GM21576 (cell line): ENCODE measurements at regions not wholly inside any gene's neighbourhood (a gene's known extent, or its start where the extent isn't known, plus 50 kb on each side); places are given as distances from the start of the nearest gene placed in this dataset.
"Not testable (repeated sequence)": the region's sequence is repeated elsewhere in the genome, so short reads cannot be mapped to it uniquely, and the experiment has no call there.

Source experiments
- ATAC-seq: cut with Tn5 transposase; IDR thresholded peaks from one replicate; pipeline ENCODE4 v1.9.1; 2021; ENCODE audit warnings: mild to moderate bottlenecking, moderate library complexity; ENCODE audit not compliant: unreplicated experiment

DNA sequence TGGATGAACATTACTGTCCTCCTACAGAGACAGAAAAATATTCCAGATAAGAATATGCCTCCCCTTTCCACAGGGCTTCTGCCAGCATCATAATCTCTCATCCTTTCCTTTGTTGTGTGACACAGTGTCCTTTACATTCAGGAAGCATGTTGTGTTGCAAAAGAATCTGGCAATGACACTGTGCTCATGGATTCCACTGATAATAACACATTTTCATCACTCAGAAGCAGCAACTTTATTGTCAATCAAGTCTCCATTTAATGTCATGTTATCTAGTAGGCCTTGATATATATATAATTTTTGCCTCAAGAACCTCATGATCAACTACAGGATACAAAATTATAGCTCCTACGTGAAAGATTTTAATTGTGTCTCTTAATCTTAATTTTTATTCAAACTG, 833.9 kb downstream of the FSTL5 start:
- ATAC-seq: no peak

DNA sequence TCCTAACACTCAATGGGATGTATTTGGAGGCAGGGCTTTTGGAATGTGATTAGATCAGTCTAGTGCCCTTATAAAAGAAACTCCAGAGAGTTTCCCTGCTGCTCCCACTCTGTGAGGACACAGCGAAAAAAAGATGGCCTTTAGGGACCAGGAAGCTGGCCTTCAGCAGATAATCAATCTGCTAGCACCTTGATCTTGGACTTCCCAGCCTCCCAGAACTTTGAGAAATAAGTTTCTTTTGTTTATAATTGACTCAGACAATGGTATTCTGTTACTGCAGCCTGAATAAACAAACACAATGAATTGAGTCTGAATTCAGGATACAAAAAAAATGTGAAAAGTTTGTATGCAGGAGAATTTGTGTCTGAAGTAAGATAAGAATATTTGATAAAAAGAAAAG, 842.1 kb downstream of the FSTL5 start:
- no peak for ATAC-seq

DNA sequence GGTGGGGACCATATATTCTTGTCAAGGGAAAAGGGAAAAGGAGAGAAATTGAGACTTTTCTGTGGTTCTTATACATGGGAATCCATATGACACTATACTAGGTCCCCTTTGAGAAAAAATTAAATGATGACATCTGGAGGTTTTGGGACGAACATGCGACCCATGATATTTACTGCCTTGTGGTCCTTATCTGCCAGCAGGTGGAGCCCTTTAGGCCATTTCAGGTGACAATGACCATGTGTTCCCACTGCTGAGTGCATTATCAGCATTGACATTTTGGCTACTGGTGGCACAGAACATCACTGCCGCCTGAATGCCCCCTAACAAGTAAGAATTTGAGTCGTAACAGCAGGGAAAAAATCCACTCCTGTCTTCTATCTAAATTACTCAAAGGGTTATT, 843.4 kb downstream of the FSTL5 start:
- peak; percentile 58 for ATAC-seq

DNA sequence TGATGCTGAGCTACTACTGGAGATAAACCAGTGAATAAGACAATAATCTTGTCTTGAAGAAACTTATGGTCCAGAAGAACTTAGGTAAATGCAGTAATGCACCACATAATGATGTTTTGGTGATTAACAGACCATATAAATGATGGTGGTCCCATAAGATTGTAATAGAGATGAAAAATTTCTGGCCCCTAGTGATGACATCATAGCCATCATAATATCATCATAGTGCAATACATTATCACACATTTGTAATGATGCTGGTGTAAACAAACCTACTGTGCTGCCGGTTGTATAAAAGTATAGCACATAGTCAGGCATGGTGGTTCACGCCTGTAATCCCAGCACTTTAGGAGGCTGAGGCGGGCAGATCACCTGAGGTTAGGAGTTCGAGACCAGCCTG, 846.8 kb downstream of the FSTL5 start:
- no peak for ATAC-seq

DNA sequence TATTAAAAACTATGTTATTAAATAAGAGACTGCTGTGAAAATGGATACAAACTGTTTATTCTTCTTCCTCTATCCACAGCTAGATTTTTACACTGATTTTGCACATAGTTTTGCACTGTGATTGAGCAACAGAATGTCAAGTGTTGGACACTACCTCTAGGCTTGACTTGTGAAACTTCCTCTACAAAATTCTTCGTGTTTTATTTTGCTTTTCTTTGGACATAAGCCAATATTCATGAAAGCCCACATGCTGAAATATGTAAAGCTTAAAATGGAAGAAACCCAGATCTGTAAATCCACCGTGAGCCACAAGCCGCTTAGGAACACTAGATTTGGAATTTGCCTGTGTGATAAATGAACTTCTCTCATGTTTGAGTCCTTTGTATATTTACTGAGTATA, 849.4 kb downstream of the FSTL5 start:
- ATAC-seq: no peak

DNA sequence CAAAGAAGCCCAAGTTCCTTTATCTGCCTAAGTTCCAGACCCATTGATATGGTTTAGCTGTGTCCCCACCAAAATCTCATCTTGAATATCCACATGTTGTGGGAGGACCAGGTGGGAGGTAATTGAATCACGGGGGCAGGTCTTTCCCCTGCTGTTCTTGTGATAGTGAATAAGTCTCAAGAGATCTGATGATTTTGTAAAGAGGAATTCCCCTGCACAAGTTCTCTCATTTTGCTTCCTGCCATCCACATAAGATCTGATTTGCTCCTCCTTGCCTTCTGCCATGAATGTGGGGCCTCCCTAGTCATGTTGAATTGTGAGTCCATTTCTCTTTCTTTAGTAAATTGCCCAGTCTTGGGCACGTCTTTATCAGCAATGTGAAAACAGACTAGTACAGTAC, 860.2 kb downstream of the FSTL5 start:
- no peak for ATAC-seq

DNA sequence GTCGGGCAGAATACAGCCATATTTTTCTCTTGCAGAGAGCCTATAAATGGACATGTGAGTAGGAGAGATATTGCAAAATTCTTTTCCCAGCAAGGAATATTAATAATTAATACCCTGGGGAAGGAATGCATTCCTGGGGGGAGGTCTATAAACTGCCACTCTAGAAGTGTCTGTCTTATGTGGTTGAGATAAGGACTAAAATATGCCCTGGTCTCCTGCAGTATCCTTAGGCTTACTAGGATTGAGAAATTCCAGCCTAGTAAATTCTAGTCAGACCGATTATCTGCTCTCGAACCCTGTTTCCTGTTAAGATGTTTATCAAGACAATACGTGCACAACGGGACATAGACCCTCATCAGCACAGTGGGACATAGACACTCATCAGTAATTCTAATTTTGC, 872.6 kb downstream of the FSTL5 start:
- no peak for ATAC-seq

DNA sequence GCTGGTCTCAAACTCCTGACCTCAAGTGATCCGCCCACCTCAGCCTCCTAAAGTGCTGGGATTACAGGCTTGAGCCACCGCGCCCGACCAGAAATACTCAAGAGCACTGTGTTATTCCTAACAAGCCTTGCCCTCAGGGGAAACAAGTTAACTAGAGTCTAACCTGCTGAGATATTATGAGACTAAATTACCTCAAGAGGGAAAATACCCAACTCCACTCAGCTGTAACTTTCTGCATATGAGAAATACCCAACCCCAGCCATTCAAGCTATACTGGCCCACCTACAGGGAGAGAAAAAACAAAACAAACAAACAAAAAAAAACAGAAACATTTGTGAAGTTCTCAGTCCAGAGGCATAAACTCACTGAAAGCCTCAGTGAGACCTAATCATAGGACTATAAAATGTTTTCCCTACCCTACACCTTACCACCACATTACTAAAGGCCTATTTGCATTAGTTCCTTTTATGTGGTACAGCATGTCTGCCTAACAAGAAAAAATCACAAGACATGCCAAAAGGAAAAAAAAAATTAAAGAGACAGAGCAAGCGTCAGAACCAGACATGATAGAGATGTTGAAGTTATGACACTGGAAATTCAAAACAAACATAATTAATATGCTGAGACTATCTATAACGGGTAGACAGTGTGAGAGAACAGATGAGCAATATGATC, 876.0 kb downstream of the FSTL5 start:
- ATAC-seq: no peak

DNA sequence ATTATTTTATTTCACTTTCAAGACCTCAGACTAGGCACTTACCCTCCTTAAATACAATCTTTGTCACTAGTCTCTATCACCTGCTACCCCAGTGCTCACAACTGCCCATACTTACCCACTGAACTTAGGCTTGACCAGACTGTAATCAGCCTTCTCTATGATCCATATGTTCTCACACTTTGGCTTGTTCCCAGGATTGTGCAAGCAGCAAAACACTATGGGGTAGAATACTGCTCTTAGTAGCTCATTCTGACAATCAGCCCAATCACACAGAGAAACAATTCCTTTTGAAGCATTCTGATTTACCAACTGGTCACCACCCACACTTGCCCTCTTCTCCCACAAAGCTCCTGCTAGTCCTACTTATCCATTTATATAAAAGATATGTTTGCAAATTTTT, 878.3 kb downstream of the FSTL5 start:
- ATAC-seq: no peak

DNA sequence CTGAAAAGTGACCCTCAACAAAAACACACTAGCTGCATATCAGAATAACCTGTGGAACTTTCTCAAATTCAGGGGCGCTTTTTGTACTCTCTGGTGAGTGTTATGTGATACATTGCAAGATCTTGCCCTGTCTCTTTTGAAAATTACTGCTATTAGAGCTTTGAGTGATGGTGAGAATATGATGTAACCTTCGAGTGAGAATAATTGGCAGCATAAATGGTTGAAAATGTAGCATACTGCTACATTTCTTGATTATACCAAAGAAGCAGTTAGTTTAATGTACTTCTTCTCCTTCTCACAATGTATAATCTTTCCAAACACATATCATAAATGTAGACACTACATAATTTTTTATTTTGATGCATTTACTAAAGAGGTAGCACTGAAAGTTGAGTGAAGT, 882.9 kb downstream of the FSTL5 start:
- no peak for ATAC-seq

DNA sequence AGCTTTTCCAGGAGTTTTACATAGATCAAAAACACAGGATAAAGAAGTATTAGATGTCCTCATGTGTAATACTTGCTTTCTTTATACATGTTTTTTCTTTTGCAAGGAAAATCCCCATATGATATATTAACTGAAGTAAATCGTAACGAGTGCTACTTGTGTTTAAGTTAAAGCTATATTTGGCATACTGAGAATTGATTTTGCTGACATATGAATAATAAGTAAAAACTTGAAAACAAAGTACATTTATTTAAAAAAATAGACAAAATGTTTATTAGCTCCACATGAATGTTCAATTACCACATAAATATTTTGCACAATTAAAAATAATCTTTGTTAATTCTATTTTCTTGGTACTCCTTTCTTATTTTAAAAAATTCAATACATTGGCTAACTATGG, 884.7 kb downstream of the FSTL5 start:
- no peak for ATAC-seq

DNA sequence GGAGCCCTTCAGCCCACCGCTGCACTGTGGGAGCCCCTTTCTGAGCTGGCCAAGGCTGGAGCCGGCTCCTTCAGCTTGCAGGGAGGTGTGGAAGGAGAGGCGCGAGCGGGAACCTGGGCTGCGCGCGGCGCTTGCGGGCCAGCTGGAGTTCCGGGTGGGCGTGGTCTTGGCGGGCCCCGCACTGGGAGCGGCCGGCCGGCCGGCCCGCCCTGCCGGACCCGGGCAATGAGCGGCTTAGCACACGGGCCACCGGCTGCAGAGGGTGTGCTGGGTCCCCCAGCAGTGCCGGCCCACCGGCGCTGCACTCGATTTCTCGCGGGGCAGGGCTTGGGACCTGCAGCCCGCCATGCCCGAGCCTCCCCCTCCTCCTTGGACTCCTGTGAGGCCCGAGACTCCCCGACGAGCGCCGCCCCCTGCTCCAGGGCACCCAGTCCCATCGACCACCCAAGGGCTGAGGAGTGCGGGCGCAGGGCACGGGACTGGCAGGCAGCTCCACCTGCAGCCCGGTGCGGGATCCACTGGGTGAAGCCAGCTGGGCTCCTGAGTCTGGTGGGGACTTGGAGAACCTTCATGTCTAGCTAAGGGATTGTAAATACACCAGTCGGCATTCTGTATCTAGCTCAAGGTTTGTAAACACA, 886.5 kb downstream of the FSTL5 start:
- ATAC-seq: not testable (repeated sequence)

DNA sequence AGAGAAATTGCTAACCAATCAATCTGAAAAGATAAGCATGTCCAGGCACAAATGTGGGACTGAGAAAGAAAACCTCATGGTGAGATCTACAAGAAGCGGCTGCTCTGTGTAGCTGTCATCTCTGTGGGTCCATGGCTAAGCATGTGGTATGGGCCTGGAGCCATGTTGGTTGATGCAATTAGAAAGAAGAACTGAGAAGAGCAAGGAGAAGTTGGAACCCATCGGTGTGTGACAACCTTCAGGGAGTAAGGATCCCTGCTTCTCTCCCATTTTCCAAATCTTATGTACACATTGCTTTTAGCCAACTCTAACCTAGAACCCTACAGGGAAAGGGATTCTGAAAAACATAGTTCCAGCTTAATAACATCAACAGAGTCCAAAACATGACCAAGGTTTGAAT, 890.2 kb downstream of the FSTL5 start:
- no peak for ATAC-seq

DNA sequence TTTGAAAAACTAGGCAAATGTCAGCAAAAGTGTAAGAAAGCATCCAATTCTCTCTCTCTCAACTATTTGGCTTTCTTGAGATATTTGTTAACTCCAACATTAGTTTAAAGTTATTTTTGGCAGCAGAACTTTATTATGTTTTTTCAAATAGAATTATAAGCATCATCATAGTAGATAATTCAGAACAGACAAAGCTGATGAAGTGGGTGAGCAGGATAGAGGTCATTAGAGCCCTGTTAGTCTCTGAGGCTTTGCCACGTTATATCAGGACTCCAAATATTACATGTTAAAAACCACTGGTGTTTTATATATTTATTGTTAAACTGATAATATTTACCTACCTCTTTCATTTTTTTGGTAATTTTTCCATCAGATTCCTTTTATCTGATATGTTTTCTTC, 903.0 kb downstream of the FSTL5 start:
- no peak for ATAC-seq

DNA sequence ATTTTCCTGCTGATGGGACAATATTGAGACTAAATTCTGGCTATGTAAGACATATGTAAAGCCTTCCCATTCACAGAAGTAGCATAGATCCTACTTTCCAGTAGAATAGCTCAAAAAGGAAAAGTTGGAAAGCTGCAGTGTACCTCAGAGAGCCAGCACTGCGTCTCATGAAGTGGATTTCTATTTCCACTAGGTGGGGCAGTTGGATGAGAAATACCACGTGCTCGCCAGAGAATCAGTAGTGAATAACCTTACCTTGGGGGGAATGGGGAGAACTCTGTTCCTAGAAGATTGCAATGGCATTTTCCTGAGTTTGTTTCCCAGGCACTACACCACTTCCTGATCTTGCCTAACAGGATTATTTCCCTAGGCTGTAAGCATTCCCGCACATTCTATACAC, 907.1 kb downstream of the FSTL5 start:
- no peak for ATAC-seq

DNA sequence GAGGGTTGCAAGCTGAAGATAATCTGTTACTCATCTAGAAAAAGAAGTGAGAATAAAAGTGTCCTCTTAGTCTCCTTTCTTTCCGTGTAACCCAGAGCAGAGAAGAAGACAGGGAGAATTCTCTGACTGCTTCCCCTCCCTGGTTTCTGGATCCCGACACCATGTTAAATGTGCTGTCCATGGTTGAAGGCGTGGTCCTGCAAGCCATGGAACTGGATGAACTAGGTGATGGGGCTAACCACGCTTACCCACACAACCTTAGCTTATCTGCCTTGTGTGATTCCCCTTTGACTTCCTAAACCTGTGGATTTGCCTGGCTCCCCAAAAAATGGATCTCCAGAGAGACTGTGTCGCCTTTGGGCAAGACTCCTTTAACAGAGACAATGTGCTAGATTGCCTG, 907.6 kb downstream of the FSTL5 start:
- no peak for ATAC-seq

DNA sequence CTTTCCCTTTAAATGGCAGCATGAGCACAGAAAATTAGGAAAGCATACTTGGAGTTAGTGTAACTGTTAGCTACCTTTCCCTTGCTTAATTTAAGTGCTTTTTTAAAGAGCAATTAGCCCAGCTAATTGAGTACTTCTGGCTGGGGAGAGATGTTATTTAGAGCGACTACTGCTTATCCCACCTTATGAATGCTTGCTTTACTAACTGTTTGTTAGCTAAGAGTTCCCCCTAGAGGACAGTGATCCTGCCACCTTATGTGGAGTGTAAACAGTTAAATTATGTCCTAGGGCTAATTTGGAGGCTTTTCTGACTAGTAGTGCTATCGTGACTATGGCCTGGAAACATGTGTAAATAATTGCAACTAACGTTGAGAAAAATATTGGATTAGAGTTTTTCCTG, 909.4 kb downstream of the FSTL5 start:
- no peak for ATAC-seq

DNA sequence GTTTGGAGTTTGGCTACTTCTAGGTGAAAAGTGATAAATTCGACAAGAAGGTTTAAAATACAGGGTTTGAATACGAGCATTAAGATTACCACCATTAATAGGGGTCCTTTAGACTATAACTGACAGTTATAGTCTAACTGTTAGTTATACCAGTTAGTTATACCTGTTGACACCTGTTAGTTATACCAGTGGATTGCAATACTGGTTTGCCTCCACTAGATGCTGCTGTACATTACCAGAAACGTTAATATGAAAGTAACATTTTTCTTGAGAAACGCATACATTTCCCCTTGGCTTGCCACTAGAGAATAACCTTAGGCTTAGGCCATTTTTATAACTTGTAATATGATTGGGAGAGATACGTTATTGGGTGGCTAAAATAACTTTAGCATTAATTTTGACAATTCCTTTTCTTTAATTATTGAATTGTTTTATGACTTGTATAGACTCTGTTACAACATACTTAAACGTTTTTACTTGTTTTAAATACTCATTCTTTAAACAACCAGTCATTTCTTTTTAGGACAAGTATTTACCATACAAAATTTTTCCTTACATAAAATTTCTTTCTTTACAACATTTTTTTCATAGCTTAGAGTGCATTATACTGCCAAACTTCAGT, 911.2 kb downstream of the FSTL5 start:
- ATAC-seq: peak; percentile 82

DNA sequence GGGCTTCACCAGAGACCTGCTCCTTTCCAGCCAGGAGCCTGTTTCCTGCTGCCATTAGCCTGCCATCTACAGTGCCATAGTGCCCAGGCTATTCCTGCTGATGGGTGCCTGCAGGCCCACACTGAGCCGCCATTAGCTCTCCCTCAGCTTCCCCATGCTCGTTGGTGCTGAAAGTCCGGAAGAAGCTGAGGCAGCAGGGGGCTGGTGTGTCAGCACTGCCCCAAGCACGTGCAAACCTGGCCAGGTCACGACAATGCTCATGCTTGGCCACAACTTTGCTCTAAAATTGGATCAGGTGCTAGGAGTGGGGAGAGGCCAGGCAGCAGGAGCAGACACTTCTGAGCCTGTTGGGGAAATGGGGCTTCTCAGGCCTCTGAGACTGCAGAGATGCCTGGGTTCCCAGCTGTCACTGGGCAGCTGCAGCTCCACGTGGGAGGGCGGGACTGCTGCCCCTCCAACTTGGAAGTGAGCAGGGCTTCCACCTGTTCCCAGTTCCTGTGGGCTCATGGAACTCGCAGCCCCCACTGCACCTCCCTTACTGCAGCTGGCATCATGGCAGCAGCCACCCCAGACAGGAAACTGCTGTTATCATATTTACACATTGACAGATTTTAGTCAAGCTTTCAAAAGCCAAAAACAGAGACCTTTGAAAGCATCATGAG, 913.9 kb downstream of the FSTL5 start:
- ATAC-seq: no peak

DNA sequence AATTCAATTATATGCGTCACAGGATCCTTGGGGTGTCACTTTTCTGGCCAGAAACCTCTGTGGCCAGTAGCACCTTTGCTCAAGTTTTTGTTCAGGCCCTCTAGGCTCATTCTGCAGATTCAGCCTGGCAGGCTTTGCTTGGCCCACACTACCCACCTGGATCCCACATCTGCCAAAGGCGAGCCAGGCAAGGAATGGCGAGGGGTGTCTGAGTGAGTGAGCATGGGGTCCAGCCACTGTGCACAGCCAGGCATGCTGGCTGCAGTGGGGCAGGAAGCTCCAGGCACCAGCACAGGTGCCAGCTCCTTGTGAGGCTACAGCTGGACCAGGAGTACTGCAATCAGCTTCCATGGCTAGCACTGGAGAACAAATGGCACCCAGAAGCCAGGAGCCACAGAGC, 914.9 kb downstream of the FSTL5 start:
- ATAC-seq: no peak

DNA sequence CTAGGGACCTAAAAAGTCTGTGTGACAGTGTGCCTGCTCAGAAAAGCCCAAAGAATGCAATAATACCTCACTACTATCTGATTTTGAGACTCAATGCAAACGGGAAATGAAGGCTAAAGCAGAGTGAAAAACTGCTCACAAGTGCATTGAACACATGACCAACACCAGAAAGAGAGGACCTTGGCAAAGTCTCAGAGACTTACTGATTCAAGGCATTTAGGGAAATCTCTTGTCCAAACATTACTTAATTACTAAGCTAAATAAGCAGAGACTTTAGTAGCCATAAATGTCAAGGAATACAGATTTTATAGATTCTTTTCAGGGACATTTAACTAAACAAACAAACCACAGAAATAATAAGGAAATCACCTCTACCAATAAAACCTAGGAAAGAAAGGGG, 916.0 kb downstream of the FSTL5 start:
- no peak for ATAC-seq

DNA sequence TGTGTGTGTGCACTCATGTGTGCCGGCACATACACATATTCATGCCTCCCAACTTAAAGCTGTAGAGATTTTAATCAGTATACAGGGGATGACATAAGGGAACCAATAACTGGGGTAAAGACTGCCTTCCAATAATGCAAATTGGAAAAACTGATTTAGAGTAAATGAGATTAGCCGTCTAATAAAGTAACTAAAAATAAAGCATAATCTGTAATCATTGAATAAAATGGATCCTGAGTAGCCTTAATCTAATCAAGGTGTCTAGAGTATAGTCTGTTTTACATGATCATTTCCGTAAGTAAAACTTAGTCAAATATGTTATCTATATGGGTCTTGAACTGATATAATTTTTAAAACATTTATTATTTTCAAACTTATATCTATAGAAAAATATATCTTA, 925.8 kb downstream of the FSTL5 start:
- no peak for ATAC-seq
